ENCODE measurements at regions not wholly inside any gene's neighbourhood (a gene's known extent, or its start where the extent isn't known, plus 50 kb on each side); places are given as distances from the start of the nearest gene placed in this dataset.

DNA sequence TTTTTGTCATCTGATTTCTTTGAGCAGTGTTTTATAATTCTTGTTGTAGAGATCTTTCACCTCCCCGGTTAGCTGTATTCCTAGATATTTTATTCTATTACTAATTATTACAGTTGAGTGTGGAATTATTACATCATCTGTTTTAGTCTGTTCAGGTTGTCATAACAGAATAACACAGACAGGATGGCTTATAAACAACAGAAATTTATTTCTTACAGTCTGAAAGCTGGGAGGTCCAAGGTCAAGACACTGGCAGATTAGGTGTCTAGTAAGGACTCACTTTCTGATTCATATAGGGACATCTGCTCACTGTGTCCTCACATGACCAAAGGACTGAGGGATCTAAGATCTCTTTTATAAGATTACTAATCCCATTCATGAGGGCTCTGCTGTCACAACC lies 121.3 kb upstream of the THBS1 start:
- no peak overlapping the region for H3K4me3 ChIP-seq (ENCODE audit: low read length)
- TF ChIP-seq ZNF274 (IDR thresholded peaks at IDR 0.05; ENCODE audit: low read depth, low read length) = no peak

DNA sequence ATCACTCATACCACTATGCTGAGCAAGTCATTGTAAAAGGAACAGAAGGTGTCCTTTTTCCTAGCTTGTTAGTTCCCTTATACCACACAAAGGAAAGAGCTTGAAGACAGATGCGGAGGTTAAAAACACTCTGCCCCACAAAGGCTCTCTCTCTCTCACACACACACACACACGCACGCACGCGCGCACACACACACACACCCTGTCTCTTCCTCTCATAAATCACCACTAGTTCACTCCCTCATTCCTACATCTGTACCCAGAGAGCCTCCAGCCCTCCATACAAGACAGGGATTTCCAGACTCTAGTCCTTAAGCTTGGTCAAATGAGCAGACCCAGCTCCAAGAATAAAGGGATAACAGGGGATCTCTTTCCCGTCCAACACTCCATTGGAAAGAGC lies 120.1 kb upstream of the THBS1 start:
- TF ChIP-seq ZNF274 (IDR thresholded peaks at IDR 0.05; ENCODE audit: low read depth, low read length) = no peak

DNA sequence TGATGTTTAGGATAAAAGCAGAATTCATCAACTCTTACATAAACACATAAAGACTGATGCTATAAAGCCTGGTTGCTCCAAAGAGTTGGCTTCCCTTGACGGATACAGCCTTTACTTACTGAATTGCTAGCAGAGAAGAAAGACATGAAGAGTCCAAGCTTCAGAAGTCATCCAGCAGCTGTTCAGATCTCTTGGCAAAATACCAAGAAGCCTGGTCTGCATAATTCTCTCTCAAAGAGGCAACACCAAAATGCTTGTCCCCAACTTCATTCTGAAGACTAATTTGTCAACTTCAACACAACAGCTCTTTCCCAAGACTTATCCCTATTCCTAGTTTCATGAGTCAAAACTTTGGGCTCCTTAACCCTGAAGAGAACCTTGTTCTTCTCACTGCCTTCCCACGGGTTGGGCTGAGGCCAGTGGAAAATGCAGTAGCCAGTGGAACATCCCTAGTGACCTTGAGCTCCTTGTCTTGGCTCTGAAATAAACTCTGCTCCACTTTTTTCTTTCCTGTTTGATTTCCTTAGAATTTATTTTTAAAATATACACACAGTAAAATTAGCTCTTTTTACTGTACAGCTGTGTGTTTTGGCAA lies 119.2 kb upstream of the THBS1 start:
- TF ChIP-seq ZNF274 (IDR thresholded peaks at IDR 0.05; ENCODE audit: low read depth, low read length) = no peak
- no peak overlapping the region for H3K4me3 ChIP-seq (ENCODE audit: low read length)

More for the DNA sequence above, 120.1 kb upstream of the THBS1 start:
- no peak overlapping the region for H3K4me3 ChIP-seq (ENCODE audit: low read length)

DNA sequence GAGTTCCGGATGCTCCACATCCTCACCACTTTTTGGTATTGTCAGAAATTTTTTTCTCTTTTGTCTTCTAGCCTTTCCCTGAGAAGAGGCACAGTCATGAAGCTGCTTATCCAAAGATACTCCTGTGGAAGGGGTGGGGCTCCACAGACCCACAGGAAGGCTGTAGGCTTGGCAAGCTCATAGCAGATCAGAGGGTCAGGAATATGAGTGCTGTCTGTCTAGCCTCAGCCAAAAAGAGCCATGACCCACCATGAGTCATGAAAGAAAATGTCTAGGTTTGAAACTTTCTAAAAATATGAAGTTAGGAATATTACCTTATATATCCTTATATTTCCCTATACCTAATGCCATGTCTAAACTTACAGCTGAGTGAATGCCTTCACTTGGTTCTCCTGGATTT lies 118.2 kb upstream of the THBS1 start:
- H3K4me3 ChIP-seq (ENCODE audit: low read length) = no peak overlapping the region
- no peak for TF ChIP-seq ZNF274 (IDR thresholded peaks at IDR 0.05; ENCODE audit: low read depth, low read length)

DNA sequence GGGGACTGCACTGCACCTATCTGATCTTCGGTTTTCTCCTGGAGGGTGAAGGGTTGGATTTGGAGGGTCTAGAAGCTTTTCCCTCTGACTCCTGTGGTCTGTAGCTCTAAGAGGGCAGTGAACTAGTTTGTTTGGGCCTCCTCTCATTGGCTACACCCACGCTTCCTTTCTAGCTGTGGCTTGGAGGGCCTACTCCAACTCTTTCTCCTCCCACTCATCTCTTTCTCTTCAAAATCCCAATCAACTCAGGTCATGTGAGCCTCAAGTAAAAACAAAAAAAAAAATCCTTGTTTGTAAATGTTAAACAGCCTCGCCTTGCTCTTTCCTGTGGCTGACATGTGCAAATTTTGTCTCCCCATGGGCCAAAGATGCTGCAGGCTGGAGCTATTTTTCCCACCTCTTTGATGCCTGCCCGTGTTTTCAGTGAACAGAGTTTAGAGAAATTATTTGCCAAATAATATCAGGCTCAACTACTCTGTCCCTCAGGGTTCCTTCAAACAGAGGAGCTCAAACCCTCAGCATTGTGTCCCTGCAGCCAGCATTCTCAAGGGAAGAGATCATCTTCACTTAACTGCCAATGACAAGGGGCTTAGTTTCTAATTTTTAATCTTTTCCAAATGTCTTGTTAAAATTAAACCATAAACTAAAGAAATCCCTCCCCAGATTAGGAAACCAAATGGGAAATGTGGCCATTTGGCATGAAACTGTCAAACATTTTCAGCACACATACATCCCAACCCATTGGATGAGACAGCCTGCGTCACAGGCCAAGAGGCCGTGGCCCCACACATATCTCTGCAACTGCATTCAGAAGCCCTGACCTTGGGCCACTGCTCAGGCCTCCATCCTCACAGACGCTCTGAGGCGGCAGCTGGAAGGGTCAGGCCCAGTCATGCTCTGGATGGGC lies 114.8 kb upstream of the THBS1 start:
- no peak for TF ChIP-seq ZNF274 (IDR thresholded peaks at IDR 0.05; ENCODE audit: low read depth, low read length)
- no peak overlapping the region for H3K4me3 ChIP-seq (ENCODE audit: low read length)

DNA sequence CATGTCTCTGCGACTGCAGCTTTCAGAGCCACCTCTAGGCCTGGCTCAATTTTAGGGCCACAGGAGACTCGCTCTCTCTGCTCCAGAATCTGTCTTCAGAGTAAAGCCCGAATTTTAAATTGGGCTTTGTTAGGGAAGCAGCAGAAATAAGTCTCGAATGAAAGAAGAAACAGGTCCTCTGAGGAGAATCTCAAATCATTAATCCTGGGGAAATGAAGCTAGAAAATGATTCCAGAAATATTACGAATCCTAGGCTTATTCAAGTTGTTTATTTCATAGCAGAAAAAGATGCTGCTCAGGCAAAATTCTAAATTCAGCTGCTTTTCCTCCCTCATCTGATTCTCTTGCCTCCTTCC lies 114.2 kb upstream of the THBS1 start:
- H3K4me3 ChIP-seq (ENCODE audit: low read length) = no peak overlapping the region
- TF ChIP-seq ZNF274 (IDR thresholded peaks at IDR 0.05; ENCODE audit: low read depth, low read length) = no peak

DNA sequence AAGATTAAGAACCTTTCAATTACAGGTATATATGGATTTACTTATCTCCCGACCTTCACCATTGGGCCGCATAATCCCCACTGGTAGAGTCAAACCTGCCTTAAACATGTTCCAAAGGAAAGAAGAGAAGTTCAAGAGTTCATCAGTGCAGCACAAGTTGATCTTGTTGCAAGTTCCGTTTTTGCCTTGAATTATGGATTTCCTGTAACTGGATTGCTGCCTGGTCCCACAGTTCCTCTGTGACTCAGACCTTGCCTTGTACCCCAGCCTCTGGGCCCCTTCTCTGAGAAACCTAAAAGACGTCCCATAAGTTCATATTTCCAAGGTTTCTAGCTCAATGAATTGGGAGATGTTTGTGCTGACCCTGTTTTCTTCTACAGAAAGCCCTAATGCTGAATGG lies 112.5 kb upstream of the THBS1 start:
- no peak overlapping the region for H3K4me3 ChIP-seq (ENCODE audit: low read length)
- TF ChIP-seq ZNF274 (IDR thresholded peaks at IDR 0.05; ENCODE audit: low read depth, low read length) = no peak

DNA sequence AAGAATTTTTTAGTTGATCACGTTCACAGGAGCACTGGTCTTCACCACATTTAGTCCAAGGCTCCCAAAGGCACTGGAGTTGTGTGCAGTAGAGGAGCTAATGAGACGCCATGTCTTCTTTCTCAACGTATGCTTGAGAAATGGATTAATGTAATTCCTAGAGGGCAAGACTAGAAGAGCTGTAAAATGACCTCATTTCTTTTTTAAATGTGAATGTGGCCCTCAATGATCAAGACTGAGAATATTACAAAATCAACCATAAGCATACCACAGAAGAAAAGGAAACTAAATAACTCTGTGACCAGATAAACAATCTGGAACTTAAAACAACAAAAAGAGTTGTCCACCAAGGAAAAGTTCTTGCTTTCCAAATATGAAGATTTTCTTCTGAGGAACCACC lies 112.1 kb upstream of the THBS1 start:
- TF ChIP-seq ZNF274 (IDR thresholded peaks at IDR 0.05; ENCODE audit: low read depth, low read length) = no peak
- no peak overlapping the region for H3K4me3 ChIP-seq (ENCODE audit: low read length)

DNA sequence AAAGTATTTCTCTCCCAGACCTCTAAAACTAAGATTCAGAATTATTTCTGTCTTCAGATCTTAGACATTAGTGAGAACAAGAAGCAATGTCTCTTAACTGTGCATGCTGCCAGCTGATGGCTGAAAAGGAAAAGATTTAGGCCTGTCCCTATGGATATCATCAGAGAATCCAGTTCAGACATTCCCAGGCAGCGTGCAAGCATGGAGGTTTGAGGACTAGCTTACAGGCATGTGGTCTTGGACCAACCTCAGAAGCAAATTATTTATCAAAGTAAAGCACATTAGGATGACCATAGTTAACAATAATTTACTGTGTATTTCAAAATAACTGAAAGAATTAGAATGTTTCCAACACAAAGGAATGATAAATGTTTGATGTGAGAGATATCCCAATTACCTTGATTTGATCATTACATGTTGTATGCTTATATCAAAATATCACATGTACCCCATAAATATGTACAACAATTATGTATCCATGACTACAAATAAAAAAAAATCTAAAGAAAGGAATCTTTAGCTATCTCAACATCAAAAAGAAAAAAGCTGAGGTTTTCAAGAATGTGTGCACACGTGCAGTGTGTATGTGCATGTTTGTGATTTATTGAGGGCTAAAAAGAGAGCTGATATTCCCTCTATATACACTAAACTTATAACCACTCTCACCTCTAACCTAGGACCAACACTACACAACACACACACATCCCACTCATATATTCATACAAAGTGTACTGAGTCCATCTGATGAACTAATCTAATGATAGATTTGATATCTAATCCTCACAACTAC lies 108.9 kb upstream of the THBS1 start:
- TF ChIP-seq ZNF274 (IDR thresholded peaks at IDR 0.05; ENCODE audit: low read depth, low read length) = no peak
- H3K4me3 ChIP-seq (ENCODE audit: low read length) = no peak overlapping the region

DNA sequence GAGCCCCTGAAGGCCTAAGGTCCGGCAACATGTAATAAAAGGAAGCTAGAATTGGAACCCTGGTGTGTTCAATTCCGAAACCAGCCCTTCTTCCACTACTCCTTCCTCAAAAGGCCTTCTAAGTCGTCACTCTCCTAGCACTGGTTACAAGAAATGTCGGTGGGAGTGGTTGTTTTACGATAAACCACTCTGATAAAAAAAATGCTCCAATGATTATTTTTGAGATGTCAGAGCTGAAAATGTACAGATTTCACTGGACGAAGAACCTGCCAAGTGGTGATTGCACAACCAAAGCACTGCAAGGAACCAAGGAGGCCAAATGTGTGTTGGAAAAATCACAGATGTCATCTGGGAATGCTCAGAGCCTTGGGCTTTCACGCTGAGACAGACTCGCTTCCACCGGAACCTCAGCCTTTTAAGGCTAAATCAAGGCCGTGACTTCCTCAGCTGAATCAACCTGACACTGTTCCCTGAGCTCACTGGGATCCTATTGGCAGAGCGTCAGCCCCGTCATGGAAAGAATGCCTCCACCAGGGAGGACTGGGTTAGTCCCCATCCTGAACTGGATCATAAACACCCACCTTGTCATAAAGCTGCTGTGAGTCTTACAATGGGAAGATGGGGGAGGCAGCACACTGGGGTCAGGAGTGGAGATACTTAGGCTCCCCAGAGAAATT lies 108.1 kb upstream of the THBS1 start:
- no peak for TF ChIP-seq ZNF274 (IDR thresholded peaks at IDR 0.05; ENCODE audit: low read depth, low read length)
- no peak overlapping the region for H3K4me3 ChIP-seq (ENCODE audit: low read length)

DNA sequence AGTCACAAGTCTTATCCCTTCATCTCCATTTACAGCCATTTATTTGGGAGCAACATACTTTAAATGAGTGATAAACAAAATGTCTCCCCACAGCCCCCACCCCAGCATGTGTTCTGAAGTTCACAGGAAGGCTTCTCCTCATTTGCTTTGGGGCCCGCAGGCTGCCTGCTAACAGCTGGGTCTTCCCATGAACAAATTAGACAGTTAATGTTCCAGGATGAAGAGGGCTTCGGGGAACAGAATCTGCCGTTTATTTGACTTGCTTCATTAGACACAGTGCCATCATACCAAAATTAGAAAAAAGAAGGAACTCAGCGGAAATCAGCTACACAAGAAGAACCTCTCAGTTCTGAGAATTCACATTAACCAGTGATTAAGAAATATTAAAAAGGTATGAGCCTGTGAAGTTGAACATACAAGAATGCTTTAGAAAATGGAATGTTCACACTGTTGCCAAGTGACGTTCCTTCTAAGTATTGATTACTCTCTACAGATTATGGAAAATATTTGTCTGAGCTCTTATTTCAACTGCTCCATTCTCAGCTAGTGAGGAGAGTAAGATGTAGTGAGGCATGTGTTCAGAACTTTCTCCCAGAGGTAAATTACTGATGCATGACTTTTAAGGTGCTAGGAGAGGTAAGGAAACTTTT lies 107.5 kb upstream of the THBS1 start:
- no peak overlapping the region for H3K4me3 ChIP-seq (ENCODE audit: low read length)
- no peak for TF ChIP-seq ZNF274 (IDR thresholded peaks at IDR 0.05; ENCODE audit: low read depth, low read length)

DNA sequence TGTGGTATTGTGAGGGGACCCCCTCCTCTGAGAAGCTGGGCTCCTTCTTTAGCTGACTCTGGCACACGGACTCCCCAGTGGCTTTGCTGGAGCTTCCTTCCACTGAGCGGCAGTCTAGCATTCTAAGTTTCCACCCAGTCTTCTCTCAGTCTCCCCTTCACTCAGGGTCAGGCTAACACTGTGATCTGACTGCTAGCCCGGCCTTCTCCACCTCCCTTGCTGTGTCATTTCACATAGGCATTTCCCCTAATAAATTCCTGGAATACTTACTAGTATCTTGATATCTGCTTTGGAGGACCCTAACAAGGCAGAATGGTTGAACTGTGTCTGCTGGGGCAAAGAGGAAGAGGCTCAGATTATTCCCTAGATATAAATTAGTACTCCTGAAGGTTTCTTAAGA lies 106.2 kb upstream of the THBS1 start:
- TF ChIP-seq ZNF274 (IDR thresholded peaks at IDR 0.05; ENCODE audit: low read depth, low read length) = no peak
- H3K4me3 ChIP-seq (ENCODE audit: low read length) = no peak overlapping the region

DNA sequence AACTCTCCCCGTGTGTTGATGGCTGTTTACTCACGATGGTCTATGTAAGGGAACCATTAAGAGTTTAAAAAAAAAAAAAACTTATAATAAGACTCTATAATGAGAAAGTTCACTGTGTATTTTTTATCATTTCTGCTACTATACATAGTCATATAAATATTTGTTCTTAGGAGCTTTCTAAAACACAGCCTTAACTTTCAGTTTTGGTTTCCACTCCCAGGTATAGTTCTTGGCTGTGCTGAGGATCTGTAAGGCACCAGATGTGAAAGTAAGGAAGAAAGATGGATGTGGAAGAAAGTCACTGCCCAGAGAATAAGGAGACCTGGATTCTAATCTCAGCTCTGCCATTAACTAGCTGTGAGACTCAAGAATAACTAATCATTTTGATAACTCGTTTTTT lies 101.9 kb upstream of the THBS1 start:
- no peak overlapping the region for H3K4me3 ChIP-seq (ENCODE audit: low read length)
- no peak for TF ChIP-seq ZNF274 (IDR thresholded peaks at IDR 0.05; ENCODE audit: low read depth, low read length)

DNA sequence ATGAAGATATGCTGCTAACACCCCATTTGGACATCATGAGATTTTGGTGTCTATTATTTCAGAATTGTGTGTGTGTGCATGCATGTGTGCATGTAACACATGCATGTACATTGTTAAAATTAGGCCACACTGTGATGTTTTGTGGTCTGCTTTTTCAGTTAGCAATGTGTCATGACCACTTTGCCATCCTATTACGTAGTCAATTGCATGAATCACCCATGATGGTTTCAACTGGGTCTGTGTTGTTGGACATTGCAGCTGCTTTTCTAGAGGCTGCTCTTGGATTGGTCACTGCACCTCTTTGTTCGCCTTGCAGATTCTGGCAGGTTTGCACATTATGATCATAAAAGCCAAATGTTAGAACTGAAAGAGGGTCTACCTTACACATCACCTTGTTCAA lies 101.0 kb upstream of the THBS1 start:
- H3K4me3 ChIP-seq (ENCODE audit: low read length) = no peak overlapping the region
- no peak for TF ChIP-seq ZNF274 (IDR thresholded peaks at IDR 0.05; ENCODE audit: low read depth, low read length)
